Fibroblast of lung (primary cell): ENCODE measurements at regions not wholly inside any gene's neighbourhood (a gene's known extent, or its start where the extent isn't known, plus 50 kb on each side); places are given as distances from the start of the nearest gene placed in this dataset.

ENCODE experiments used
- DNase-seq, 2 donors: peaks; one replicate each; pipeline versions ENCODE4 v3.0.0 to v3.0.0-alpha.2; 2010; ENCODE audit warnings: low read depth in 2 of 2
- H2AFZ ChIP-seq: 2 replicates; pipeline ENCODE4 v1.5.1; 2012; ENCODE audit warnings: low read length, control low read depth, inconsistent platforms
- H3K27ac ChIP-seq: 2 replicates; pipeline ENCODE4 v1.5.1; 2011; ENCODE audit warnings: low read length, control low read depth; ENCODE audit not compliant: insufficient read depth
- H3K27me3 ChIP-seq: 2 replicates; pipeline ENCODE4 v1.5.1; 2011; ENCODE audit warnings: mild to moderate bottlenecking, low read length; ENCODE audit not compliant: control insufficient read depth, insufficient read depth
- H3K36me3 ChIP-seq: 2 replicates; pipeline ENCODE4 v1.5.1; 2011; ENCODE audit warnings: low read length; ENCODE audit not compliant: control insufficient read depth, insufficient read depth
- H3K4me1 ChIP-seq: 2 replicates; pipeline ENCODE4 v1.5.1; 2011; ENCODE audit warnings: low read length; ENCODE audit not compliant: control insufficient read depth, insufficient read depth; ENCODE audit errors: extremely low read depth
- H3K4me2 ChIP-seq: 2 replicates; pipeline ENCODE4 v1.5.1; 2011; ENCODE audit warnings: low read length, control low read depth; ENCODE audit not compliant: insufficient read depth; ENCODE audit errors: extremely low read depth
- H3K4me3 ChIP-seq, 4 experiments: fragments of 200-600 bp in 1 of 4; sonication (generic) in 1 of 4; replicated peaks in 1 of 4; 2 replicates each; pipeline ENCODE4 v1.5.1; 2011 to 2016; ENCODE audit warnings: low read length in 4 of 4, low read depth in 3 of 4, mild to moderate bottlenecking in 3 of 4, control low read depth in 2 of 4, inconsistent platforms in 1 of 4, mixed read lengths in 1 of 4; ENCODE audit not compliant: insufficient read depth in 1 of 4; ENCODE audit errors: control extremely low read depth in 1 of 4
- H3K79me2 ChIP-seq: 2 replicates; pipeline ENCODE4 v1.5.1; 2012; ENCODE audit warnings: mild to moderate bottlenecking, low read length, inconsistent platforms; ENCODE audit not compliant: control insufficient read depth, insufficient read depth
- H3K9ac ChIP-seq: 2 replicates; pipeline ENCODE4 v1.5.1; 2011; ENCODE audit warnings: mild to moderate bottlenecking, low read length, control low read depth; ENCODE audit not compliant: insufficient read depth
- H3K9me3 ChIP-seq: 2 replicates; pipeline ENCODE4 v1.5.1; 2012; ENCODE audit warnings: low read depth, low read length; ENCODE audit not compliant: control insufficient read depth, insufficient read depth
- H4K20me1 ChIP-seq: 2 replicates; pipeline ENCODE4 v1.5.1; 2011; ENCODE audit warnings: low read length; ENCODE audit not compliant: control insufficient read depth, insufficient read depth; ENCODE audit errors: extremely low read depth
- EZH2 ChIP-seq: IDR thresholded peaks from 2 replicates; pipeline ENCODE4 v1.5.1; 2012; ENCODE audit warnings: low read length, control low read depth, mild to moderate bottlenecking; ENCODE audit errors: missing control alignments
- TF ChIP-seq, protein P1 (sequence below), 2 donors: IDR thresholded peaks in 1 of 2; conservative IDR thresholded peaks in 1 of 2; 1 replicate in 1 of 2; 2 replicates in 1 of 2; pipeline ENCODE4 v1.5.1; 2011 to 2012; ENCODE audit warnings: low read length in 2 of 2, control low read depth in 1 of 2, inconsistent platforms in 1 of 2, low read depth in 1 of 2, mild to moderate bottlenecking in 1 of 2

DNA sequence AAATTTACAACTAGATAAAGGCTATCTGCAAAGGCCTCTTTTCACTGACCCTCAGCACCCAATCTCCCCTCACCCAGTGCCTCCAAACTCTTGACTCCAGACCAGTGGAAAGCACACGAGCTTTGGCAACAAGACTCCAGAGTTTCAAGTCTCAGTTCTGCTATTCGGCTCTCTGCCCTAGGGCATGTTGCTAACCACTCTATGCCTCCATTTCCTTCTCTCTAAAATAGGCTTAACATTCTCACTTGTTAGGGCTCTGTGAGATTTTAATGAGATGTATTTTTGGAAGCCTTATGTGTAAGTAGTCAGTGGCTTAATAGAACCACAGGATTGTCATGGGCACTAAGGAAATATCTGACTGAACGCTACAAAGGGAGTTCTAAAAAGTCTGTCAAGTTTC lies 116.5 kb upstream of the IQCM start:
- DNase-seq = no peak
- Histone ChIP-seq H3K4me2 (no peak overlapping the region), H3K9me3 (no peaks in the 10 kb centered on the region)

DNA sequence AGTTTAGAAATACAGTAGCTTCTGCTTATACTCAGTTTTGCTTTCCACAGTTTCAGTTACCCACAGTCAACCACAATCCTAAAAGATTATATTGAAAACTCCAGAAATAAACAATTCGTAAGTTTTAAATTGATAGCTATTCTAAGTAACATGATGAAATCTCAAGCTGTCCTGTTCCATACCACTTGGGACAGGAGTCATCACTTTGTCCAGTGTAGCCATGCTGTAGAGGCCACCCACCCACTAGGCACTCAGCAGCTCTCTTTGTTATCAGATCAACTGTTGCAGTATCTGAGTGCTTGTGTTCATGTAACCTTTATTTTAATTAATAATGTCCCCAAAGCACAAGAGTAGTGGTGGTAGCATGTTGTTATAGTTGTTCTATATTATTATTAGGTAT lies 117.5 kb upstream of the IQCM start:
- TF ChIP-seq, protein P1, sequence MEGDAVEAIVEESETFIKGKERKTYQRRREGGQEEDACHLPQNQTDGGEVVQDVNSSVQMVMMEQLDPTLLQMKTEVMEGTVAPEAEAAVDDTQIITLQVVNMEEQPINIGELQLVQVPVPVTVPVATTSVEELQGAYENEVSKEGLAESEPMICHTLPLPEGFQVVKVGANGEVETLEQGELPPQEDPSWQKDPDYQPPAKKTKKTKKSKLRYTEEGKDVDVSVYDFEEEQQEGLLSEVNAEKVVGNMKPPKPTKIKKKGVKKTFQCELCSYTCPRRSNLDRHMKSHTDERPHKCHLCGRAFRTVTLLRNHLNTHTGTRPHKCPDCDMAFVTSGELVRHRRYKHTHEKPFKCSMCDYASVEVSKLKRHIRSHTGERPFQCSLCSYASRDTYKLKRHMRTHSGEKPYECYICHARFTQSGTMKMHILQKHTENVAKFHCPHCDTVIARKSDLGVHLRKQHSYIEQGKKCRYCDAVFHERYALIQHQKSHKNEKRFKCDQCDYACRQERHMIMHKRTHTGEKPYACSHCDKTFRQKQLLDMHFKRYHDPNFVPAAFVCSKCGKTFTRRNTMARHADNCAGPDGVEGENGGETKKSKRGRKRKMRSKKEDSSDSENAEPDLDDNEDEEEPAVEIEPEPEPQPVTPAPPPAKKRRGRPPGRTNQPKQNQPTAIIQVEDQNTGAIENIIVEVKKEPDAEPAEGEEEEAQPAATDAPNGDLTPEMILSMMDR (conservative IDR thresholded peaks at IDR 0.05 in 1 of 2, IDR thresholded peaks at IDR 0.05 in 1 of 2; ENCODE audit: low read depth in 1 of 2, low read length in 2 of 2) = no peak
- no peak for TF ChIP-seq EZH2
- no peak overlapping the region for H3K27ac ChIP-seq
- H3K36me3 ChIP-seq = no peaks in the 10 kb centered on the region
- H3K9me3 ChIP-seq = no peaks in the 10 kb centered on the region
- H3K9ac ChIP-seq = no peak overlapping the region
- no peak overlapping the region for H3K4me2 ChIP-seq
- no peak overlapping the region for H2AFZ ChIP-seq
- H4K20me1 ChIP-seq = no peaks in the 10 kb centered on the region
- H3K4me3 ChIP-seq = no peak overlapping the region
- no peaks in the 10 kb centered on the region for H3K79me2 ChIP-seq
- DNase-seq = no peak
- H3K4me1 ChIP-seq = no peaks in the 10 kb centered on the region
- no peaks in the 10 kb centered on the region for H3K27me3 ChIP-seq

More for the DNA sequence above, 116.5 kb upstream of the IQCM start:
- no peaks in the 10 kb centered on the region for H4K20me1 ChIP-seq
- no peaks in the 10 kb centered on the region for H3K4me1 ChIP-seq
- H3K79me2 ChIP-seq = no peaks in the 10 kb centered on the region
- H3K27me3 ChIP-seq = no peaks in the 10 kb centered on the region
- H3K27ac ChIP-seq = no peak overlapping the region
- H2AFZ ChIP-seq = no peak overlapping the region
- H3K36me3 ChIP-seq = no peaks in the 10 kb centered on the region
- no peak overlapping the region for H3K4me3 ChIP-seq
- TF ChIP-seq, protein P1 (conservative IDR thresholded peaks at IDR 0.05 in 1 of 2, IDR thresholded peaks at IDR 0.05 in 1 of 2; ENCODE audit: low read depth in 1 of 2, low read length in 2 of 2) = no peak
- TF ChIP-seq EZH2 = no peak
- H3K9ac ChIP-seq = no peak overlapping the region

DNA sequence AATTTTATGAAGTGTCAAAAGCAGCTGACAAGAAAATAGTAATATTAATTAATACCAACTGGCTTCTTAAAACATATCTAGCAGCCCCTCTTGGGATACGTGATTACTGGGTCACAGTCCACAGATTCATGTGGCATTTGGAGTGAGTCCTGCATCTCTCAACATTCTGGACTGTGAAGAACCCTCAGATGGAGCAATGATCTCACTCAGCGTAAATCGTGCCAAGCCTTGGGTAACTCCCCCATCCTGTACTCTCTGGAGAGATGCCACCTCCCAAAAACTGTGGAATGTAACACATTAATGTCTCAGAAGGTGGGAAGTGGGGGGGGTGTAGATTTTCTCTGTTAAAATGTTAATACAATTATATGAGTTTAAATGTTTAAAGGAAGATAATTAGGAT lies 118.2 kb upstream of the IQCM start:
- peak in 1 of 2 donors; percentile 59 for DNase-seq
- TF ChIP-seq, protein P1 (conservative IDR thresholded peaks at IDR 0.05 in 1 of 2, IDR thresholded peaks at IDR 0.05 in 1 of 2; ENCODE audit: low read depth in 1 of 2, low read length in 2 of 2) = no peak
- TF ChIP-seq EZH2 = no peak
- Histone ChIP-seq H4K20me1 (no peaks in the 10 kb centered on the region), H3K27me3 (no peaks in the 10 kb centered on the region), H3K27ac (no peak overlapping the region), H3K9ac (no peak overlapping the region), H3K79me2 (no peaks in the 10 kb centered on the region), H3K4me1 (no peaks in the 10 kb centered on the region), H3K9me3 (no peaks in the 10 kb centered on the region), H3K36me3 (no peaks in the 10 kb centered on the region), H3K4me3 (no peak overlapping the region), H2AFZ (no peak overlapping the region), H3K4me2 (no peak overlapping the region)
